SH-SY5Y (cell line): ENCODE measurements at regions not wholly inside any gene's neighbourhood (a gene's known extent, or its start where the extent isn't known, plus 50 kb on each side); places are given as distances from the start of the nearest gene placed in this dataset.

Experiments
- GATA2 ChIP-seq: IDR thresholded peaks from 2 replicates; pipeline ENCODE4 v1.6.1; 2011; ENCODE audit warnings: mild to moderate bottlenecking, low read depth, low read length
- GATA3 ChIP-seq: IDR thresholded peaks from 2 replicates; pipeline ENCODE4 v1.6.1; 2011; ENCODE audit warnings: low read depth, mild to moderate bottlenecking, low read length, moderate library complexity

DNA sequence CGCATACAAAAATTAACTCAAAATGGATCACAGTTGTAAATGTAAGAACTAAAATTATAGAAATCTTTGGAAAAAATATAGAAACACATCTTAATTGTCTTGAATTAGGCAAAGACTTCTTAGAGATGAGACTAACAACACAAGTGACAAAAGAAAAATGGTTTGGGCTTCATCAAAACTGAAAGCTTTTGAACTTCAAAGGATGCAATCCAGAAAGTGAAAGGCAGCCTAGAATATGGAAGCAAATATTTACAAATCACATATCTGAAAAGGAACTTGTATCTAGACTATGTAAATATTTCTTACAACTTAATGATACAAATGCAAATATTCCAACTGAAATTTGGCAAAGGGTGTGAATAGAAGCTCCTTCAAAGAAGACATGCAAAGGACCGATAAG is 582.8 kb upstream of the ZEB2 start:
- TF ChIP-seq GATA2 (no peak), GATA3 (no peak)
